HG03039 (cell line): ENCODE measurements at regions not wholly inside any gene's neighbourhood (a gene's known extent, or its start where the extent isn't known, plus 50 kb on each side); places are given as distances from the start of the nearest gene placed in this dataset.

Experiments
- ATAC-seq: cut with Tn5 transposase; IDR thresholded peaks from one replicate; pipeline ENCODE4 v1.9.1; 2021; ENCODE audit warnings: mild to moderate bottlenecking, moderate library complexity; ENCODE audit not compliant: unreplicated experiment

DNA sequence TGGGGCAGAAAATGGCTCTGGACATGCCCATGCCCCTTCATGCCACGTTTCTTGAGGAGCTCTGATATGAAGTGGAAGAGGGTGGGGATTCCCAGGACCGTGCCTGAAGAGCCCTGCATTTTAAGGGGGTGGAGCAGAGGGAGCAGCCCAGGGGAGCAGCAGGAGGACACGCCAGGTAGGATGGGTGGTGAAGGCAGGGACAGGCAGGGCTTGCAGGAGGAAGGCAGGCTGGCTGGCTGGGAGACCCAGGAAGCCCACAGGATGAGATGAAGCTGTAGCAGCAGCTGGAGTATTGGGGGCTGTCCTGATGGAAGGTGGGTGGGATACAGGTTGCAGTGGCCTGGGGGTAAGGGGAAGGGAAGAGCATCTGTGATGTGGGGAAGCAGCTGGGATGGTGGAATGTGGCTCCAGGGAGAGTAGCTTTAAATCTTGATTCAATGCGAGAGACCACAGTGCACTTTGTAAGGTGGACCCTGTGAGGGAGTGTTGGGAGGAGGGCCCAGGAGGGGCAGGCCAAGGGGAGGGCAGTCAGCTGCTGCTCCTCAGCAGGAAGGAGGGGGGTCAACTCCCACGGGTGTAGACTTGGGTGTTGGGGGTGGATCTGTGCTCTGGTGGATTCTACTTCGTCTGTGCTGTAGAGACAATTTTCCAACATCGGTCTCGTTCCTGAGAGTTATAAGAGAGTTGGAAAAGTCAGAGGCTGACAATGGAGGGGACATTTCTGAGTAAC lies 242.6 kb upstream of the IRX4 start:
- no peak for ATAC-seq

DNA sequence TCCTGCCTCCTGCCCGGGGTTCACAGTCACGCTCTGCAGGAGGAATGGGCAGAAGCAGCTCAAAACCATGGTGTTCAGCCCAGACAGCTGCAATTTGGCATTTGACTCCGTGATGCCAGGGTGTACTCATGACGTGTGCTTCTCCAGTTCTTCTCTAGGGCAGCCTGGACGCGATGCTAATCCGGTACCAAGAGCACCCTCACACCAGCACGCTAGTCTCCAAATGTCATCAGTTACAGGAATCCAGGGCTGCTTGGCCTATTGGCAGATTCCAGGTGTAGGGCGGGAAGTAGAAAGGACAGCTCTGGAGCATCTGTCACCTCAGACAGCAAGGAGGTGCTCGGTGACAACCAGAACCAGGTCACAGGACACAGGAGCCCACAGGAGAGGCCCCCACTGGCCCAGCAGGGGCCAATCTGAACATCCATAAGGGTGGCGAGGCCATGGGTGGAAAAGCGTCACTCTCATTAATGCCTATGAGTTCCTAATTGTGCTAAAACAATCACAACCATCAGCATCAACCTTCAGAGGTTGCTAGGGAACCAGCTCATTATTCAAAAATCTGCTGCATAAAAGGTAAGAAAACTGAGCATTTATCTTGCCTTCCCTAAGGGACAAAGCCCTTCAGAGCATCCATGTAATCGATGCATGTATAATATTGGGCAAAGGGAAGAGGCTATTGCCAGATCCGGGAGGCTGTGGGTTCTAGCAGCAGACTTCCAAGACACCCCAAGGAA lies 241.9 kb upstream of the IRX4 start:
- no peak for ATAC-seq

DNA sequence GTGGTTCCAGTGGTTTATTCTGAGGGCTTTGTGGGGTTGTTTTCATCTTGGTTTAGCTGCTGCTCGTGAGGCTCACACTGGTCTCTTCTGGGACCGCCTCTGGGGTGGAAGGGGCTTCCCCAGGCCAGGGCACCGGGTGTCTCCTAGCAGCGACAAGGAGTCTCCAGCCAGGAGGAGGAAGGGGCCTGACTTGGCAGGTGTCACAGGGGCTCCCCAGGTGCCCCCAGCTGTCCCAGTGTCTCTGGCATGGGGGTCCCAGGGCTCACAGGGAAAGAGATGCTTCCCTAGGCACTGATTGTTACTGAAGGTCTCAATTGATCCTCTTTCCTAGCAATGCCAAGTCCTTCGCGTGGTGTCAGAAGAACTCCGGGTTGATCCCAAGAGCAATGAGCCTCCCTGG lies 241.1 kb upstream of the IRX4 start:
- no peak for ATAC-seq

DNA sequence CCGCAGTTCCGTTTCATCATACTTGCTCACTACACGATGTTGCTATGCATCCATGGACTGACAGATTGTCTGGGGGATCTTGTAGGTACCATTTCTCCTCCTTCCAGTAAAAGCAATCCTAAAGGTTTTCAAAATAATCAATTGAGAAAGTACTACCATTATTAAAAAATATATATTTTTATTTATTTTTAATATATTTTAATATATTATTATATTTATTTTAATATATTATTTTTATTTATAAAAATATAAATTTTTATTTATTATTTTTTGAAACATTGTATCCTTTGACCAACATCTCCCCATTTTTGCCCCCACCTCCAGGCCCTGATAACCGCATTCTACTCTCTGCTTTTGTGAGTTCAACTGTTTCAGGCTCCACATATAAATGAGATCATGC lies 237.6 kb upstream of the IRX4 start:
- ATAC-seq, result no peak

DNA sequence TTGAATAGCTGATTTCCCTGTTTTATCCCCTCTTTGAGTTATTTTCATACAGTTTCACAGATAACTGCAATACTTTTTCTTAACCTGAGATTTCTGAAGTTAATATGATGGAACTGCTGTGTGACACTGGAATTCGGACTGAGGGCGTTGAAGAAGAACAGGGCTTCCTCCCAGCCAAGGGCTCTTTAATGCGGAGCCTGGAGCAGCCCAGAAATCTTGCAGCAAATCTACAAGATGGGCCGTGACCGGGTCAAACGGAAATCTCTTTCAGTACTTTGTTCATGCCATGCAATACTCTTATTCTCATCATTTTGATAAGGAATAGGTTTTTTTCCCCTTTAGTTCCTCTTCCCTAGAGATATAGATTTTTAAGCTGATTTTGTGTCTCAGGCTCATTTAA lies 236.8 kb upstream of the IRX4 start:
- no peak for ATAC-seq

DNA sequence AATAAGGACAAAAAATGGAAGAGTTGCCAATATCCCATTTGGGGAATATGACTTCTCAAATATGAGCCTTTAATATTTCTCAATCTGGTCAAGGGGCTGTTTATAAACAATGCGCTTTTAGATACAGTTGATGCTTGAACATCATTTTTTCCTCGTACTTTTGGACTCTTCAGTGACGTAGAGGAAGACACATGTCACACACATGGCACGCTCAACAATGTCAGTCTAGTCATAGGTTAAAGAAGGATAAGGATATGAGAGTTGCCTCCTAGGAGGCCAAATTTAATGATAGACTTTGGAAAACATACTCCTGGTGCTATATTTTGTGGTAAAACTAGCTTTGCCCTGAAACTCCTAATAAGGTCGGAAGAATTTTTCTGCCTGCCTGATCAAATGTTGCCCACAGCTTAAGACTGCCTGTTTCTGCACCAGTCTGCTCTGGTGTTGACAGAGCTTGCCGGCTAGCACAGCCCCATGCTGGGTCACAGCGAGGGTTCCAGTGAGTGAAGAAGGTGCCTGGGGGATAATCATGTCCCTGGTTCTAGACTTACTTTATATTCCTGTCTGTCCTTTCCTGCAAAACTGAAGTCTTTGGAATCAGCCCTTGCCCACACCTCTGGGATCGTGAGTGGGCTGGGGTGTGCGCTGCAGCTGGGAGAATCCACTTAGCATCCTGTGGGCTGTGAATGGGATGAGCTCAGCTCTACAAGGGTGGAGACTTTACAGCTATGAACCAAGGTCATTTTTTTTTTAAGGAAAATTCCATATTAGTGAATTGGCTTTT lies 230.8 kb upstream of the IRX4 start:
- ATAC-seq, result no peak

DNA sequence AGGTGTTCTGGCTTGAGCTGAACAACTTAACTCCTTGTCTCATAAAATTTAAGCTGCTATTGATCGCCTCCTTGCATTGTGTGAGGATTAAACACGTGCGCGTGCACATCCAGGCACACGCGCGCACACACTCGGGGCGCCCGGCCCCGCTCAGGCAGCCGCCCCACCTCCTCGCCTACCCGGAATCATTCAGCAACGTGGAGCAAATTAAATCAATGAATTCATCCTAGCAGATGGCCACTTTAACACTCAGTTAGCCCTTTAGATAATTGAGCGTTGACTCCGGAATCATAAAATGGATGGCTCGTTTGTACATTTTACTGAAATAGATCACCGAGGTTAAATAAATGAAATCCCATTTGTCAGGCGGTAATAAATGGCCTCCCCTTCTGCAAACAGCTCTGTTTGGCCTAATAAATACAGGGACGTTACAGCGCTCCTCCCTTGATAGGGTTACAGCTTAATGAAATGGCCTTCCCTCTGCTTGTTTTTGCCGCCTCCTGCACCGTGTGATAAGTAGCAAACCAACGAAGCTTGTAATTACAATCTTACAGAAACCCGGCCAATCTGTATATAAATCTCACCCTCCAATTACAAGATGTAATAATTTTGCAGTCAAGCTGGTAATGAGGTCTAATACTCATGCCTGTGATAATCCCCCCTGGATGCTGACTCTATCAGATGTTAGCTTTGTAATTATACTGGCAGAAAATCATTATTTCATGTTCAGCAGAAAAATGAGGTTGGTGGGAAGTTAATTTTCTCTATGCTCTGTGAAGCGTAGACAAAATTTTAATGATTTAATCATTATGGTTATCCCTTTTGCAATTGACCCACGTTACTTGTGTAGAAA lies 229.7 kb upstream of the IRX4 start:
- no peak for ATAC-seq

DNA sequence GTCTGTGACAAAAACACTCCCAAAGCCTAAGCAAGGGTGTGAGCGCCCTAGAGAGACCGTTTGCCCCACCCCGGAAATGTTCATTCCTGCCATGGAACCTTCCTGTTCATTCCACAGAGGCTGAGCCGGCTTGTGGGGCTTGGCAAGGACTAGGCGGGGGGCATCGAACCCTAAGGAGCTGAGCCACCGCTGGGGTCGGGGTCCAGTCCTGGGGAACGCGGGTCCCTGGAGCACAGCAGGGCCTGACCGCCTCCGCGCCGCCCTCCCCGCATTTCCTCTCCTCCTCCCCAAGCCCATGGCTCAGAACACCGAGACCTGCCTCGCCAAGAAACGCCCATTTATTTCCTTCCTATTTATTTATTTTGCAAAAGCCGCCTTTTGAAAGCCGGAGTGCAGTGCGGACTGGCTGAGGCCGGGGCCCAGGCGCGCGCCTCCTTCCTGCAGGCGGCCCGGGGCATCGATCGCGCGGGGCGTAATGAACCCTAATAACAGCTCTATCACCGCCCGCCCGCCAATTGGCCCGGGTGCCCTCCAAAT lies 228.9 kb upstream of the IRX4 start:
- no peak for ATAC-seq

DNA sequence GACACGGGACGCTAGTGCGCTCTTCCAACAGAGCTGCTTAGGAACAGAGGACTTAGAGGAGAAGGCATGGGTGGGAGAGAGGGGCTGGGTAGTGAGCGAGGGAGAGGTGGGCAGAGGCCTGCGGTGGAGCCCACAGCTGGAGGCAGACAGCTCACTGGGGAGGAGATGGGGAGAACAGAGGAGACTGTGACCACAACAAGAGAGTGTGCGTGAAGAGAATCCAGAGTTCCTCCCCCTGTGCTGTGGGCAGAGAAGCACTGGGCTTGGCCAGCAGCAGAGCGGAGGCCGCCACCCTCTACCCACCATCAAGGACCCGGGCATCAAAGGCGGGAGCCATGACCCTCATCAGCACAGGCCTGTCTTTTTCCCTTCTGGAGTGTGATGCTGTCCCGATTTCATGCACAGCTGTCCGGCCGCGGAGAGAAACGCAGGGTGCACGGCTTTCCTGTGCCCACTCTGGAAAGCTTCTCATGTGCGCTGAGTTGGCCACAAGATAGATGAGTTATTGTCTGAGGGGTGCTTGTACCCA lies 228.3 kb upstream of the IRX4 start:
- ATAC-seq, result no peak

DNA sequence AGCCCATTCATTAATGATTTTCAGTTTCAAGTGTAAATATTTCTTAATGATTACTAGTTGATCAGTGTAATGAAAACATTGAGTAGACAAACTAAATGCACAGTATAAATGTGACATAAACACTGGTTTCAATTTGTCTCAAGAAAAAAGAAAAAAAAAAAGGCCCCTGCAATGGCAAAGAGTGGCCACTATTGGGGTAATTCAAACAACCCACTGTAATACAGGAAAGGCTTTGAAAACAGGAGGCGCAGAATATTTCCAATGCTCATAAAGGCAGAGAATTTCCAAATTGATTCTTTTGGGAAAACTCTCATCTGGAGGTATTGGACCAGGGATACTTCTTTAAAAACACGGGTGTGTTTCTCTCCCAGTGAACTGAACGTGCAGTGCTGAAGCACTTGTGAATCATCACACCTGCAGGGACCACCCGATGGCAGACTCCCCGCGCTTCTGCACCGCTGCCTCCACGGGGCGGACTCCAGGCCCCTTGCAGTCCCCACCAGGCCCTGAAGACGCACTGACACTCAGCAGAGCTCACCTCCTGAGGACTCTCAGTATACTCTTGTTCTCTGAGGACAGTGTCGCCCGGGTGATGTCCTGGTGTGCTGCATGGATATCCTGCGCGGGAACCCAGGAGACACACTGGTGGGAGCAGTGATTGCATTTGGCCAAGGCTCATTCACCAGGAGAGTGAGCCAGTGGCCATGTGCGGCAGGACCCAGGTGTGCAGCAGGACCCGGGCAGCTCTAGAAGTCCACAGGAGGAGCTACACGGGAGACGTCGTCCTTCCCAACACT lies 227.6 kb upstream of the IRX4 start:
- ATAC-seq, result no peak

DNA sequence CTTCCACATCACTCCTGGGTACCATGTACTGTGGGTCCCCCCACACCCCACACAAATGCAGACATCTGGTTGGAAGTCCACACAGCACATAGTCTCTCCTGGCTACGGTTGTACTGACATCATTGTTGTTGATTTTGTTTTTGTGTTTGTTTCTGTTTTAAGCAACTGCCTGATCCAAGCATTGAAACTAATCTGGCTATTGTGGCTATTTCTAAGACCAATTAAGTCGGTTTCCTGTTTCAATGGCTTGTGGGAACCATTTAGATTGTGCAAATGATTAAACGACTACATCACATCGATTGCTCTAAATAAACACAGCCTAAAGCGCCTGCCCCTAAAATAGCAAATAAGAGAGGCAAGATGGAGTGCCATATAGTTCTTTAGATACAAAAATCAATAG lies 226.8 kb upstream of the IRX4 start:
- no peak for ATAC-seq

DNA sequence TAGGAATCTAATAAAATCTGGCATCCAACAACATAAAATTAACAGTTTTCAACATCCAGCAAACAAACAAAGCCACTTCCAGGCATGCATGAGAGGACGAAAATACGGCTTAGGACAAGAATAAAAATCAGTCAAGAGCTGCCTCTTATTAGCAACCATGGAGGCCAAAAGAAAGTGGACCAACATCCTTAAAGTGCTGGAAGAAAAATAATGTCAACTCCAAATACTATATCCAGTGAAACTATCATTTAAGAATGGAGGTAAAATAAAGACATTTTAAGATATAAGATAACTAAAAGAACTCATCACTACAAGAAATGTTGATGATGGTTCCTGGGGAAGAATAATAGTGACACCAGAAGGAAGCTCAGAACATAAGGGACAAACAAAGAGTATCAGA lies 224.0 kb upstream of the IRX4 start:
- ATAC-seq, result no peak

DNA sequence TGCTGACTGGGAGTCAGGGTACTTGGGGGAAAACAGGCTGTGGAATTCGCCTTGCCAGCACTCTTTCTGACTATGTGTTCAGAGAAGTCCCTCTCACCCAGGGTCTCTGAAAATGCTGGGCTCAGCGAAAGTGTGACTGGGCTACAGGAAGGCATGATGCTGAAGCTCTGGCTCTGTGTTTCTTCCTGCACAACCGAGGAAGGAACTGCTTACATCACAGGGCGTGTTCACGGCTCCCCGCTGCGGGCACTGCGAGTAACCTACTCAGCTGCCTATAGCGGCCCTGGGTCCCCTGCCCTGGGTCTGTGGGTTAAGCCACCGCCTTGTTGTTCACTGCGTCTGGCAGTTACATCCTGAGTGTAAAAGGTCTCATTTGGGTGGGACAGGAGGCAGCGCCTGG lies 222.4 kb upstream of the IRX4 start:
- ATAC-seq, result no peak

DNA sequence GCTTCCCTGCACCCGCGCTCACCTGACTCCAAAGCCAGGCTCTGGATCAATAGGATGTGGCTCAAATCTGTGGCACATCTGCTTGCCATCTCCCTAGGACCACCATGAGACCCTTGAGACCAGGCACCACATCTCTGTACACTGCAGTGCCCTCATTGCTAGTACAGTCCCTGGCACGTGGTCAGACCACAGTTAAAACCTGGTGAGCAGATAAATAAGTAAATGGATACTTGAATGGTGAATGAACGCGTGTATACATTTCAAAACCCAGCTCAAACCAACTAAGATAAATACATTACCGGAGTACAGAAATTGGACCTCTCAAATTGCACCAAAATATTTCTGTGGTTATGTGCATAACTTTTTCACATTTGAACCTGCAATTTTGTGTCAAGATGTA lies 221.2 kb upstream of the IRX4 start:
- ATAC-seq, result no peak

DNA sequence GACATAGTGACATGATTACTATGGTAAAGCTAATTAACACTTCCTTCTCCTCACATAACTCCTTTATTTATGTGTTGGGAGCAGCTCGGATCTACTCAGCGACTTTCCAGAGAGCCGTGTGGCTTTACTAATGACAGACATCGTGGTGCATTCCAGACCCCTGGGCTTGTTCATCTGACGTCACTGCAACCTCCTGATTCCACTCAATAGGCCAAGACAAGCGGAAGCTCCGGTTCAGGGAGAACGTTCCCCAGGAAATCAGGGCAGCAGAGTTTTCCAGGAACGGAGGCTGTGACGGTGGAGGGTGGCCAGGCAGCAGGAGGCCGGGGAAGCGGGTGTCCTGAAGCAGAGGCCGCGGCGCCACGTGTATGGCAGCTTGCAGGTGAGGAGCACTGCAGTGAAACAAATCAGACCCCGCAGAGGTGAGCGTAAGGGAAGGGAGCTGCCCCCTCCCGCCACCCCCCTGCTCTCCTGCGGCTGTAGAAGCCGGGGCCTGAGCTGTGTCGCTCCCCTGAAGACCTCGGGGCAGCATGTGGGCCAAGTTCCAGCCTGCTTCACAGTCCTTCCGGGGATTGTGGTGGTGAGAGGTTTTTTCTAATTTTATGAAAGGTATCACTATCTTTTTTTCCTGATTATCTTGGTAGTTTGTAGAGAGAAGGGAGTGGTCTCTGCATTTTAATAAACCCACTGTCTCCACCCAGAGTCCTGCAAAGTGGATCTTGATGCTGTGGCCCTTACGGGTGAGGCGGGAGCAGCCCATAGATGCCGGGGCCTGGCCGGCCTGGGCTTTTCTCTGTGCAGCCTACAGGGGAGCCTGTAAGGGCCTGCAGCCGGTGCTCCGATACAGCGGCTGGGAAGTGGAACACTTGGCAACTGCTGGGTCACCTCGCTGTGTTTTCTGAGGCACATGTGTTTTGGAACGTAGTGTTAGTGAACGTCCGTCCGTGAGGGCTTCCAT lies 220.4 kb upstream of the IRX4 start:
- ATAC-seq, result no peak

DNA sequence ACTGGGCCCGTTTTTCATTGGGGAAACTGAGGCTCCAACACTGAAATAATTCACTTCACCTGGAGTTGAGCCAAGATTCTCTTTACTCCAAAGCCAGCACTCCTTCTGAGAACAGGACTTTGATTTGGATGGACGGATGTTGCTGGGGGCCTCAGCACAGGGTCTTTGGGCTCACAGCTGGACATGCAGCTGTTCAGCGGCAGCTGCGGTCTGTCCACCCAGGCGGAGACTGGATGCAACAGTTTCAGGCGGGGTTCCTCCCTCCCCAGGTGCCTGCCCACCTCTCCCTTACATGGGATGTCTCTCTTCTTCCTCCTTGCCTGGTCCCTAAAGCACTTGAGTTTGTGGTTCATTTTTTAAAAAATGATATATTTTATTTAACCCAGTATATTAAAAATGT lies 219.0 kb upstream of the IRX4 start:
- no peak for ATAC-seq

DNA sequence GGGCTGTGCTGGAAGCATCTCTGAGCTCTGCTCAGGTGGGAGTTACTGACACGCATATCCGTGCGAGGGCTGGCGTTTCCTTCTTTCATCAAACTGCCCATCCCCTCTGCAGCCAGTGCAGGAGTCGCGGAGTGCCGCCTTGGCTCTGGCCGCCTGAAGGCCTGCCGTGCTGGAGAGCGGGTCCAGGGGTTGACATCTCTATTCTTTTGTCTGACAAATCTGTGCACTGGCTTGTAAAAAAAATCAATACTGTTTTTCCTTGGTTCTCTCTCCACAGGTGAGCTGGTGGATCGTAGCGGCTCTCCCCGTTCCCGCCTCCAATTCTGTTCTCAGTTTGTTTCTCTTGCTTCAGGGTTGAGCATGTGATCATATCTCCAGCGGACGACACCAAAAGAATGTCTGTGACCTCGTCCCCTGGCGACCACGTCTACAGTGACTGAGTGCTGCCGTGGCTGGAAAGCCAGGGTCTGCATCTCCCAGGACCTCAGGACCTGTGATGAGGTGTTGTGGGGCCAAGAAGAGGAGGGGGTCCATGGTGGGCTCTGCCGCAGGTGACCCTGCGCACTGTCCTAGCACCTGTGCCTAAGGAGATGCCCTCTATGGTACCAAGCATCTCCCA lies 214.3 kb upstream of the IRX4 start:
- no peak for ATAC-seq

DNA sequence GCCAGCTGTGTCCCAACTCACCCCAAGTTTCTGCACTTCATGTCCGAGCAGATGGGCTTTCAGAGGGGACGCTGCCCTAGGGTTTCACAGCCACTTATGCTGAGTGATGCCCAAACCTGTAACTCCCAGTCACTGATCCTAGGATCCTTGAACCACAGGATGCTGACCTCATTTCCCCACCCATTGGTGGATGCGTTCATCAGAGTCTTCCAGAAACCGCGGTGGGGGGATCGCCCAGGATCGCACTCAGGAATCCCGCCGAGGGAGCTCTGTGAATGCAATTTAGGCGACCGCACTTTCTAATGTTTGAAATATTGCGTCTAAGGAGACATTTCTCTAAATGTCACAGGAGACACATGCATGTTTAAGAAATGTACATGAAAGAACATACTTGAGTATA lies 212.3 kb upstream of the IRX4 start:
- no peak for ATAC-seq
